GM12878 (cell line): ENCODE measurements at regions not wholly inside any gene's neighbourhood (a gene's known extent, or its start where the extent isn't known, plus 50 kb on each side); places are given as distances from the start of the nearest gene placed in this dataset.

ENCODE experiments used
- ATF2 ChIP-seq: IDR thresholded peaks from 2 replicates; pipeline ENCODE4 v1.6.1; 2012; ENCODE audit warnings: low read length, inconsistent platforms
- BCL11A ChIP-seq: IDR thresholded peaks from 2 replicates; pipeline ENCODE4 v1.6.1; 2011; ENCODE audit warnings: low read depth, low read length
- CREM ChIP-seq: IDR thresholded peaks from 2 replicates; pipeline ENCODE4 v1.6.1; 2014; ENCODE audit warnings: antibody characterized with exemption, low read depth
- ETV6 ChIP-seq, 2 experiments: fragments of 450-650 bp in 1 of 2; IDR thresholded peaks in 1 of 2; conservative IDR thresholded peaks in 1 of 2; 2 replicates each; pipeline ENCODE4 v1.6.1; 2014; ENCODE audit warnings: antibody characterized with exemption in 1 of 2, borderline replicate concordance in 1 of 2, low read depth in 1 of 2, mild to moderate bottlenecking in 1 of 2, moderate library complexity in 1 of 2
- FOXM1 ChIP-seq: IDR thresholded peaks from 2 replicates; pipeline ENCODE4 v1.6.1; 2012; ENCODE audit warnings: low read depth, mild to moderate bottlenecking, inconsistent platforms, low read length, moderate library complexity
- HDAC6 ChIP-seq: fragments of 200-600 bp; sonication (generic); IDR thresholded peaks from one replicate; pipeline ENCODE4 v1.8.0; 2017; ENCODE audit warnings: antibody characterized with exemption; ENCODE audit not compliant: unreplicated experiment
- IRF4 ChIP-seq: IDR thresholded peaks from 2 replicates; pipeline ENCODE4 v1.6.1; 2011; ENCODE audit warnings: low read depth, low read length
- KDM1A ChIP-seq: fragments of 200-600 bp; sonication (generic); IDR thresholded peaks from 2 replicates; pipeline ENCODE4 v1.6.1; 2016; ENCODE audit warnings: borderline replicate concordance
- MYC ChIP-seq: IDR thresholded peaks from 2 replicates; pipeline ENCODE4 v1.6.1; 2011; ENCODE audit warnings: mild to moderate bottlenecking, low read length, moderate library complexity, inconsistent platforms; ENCODE audit not compliant: insufficient read depth, insufficient replicate concordance, insufficient read length, severe bottlenecking
- NFIC ChIP-seq: IDR thresholded peaks from 2 replicates; pipeline ENCODE4 v1.6.1; 2012; ENCODE audit warnings: low read depth, mild to moderate bottlenecking, inconsistent platforms, low read length, moderate library complexity
- PAX8 ChIP-seq: fragments of 450-650 bp; IDR thresholded peaks from 2 replicates; pipeline ENCODE4 v1.6.1; 2017; ENCODE audit warnings: mild to moderate bottlenecking, moderate library complexity
- PML ChIP-seq: IDR thresholded peaks from 2 replicates; pipeline ENCODE4 v1.6.1; 2012; ENCODE audit warnings: low read length, inconsistent platforms
- POLR2A ChIP-seq: IDR thresholded peaks from 2 replicates; pipeline ENCODE4 v1.6.1; 2011; ENCODE audit warnings: low read depth, mild to moderate bottlenecking, low read length
- POU2F2 ChIP-seq: IDR thresholded peaks from 3 replicates; pipeline ENCODE4 v1.6.1; 2011; ENCODE audit warnings: low read depth, mild to moderate bottlenecking, low read length, borderline replicate concordance
- REST ChIP-seq: IDR thresholded peaks from 2 replicates; pipeline ENCODE4 v1.6.1; 2012; ENCODE audit warnings: mild to moderate bottlenecking, low read depth, low read length
- RUNX3 ChIP-seq: IDR thresholded peaks from 2 replicates; pipeline ENCODE4 v1.6.1; 2012; ENCODE audit warnings: low read length, inconsistent platforms
- SIX5 ChIP-seq: IDR thresholded peaks from 2 replicates; pipeline ENCODE4 v1.6.1; 2011; ENCODE audit warnings: mild to moderate bottlenecking, low read depth, low read length, moderate library complexity; ENCODE audit not compliant: severe bottlenecking
- SKIL ChIP-seq: fragments of 450-650 bp; IDR thresholded peaks from 2 replicates; pipeline ENCODE4 v1.6.1; 2017; ENCODE audit warnings: mild to moderate bottlenecking, low read depth, inconsistent platforms; ENCODE audit not compliant: poor library complexity, severe bottlenecking
- SP1 ChIP-seq: IDR thresholded peaks from one replicate; pipeline ENCODE4 v1.6.1; 2011; ENCODE audit warnings: low read depth, low read length
- STAT3 ChIP-seq: IDR thresholded peaks from 2 replicates; pipeline ENCODE4 v1.6.1; 2011; ENCODE audit warnings: low read depth, low read length, improper control_type of control experiment
- TAF1 ChIP-seq: IDR thresholded peaks from 2 replicates; pipeline ENCODE4 v1.6.1; 2011; ENCODE audit warnings: mild to moderate bottlenecking, low read depth, low read length, borderline replicate concordance
- TCF7 ChIP-seq: IDR thresholded peaks from 2 replicates; pipeline ENCODE4 v1.6.1; 2014; ENCODE audit warnings: antibody characterized with exemption, borderline replicate concordance
- YY1 ChIP-seq: IDR thresholded peaks from 2 replicates; pipeline ENCODE4 v1.6.1; 2011; ENCODE audit warnings: low read depth, mild to moderate bottlenecking, low read length
- TF ChIP-seq, protein P1 (sequence below): fragments of 450-650 bp; IDR thresholded peaks from 2 replicates; pipeline ENCODE4 v1.6.1; 2017; ENCODE audit warnings: low read depth, mild to moderate bottlenecking, moderate library complexity

GRCh38 chr1:221794079-221794670 is 52.3 kb upstream of the DUSP10 start (continued):
- no peak for TF ChIP-seq REST
- TF ChIP-seq SKIL: peak; percentile 6
- no peak for TF ChIP-seq MYC
- TF ChIP-seq POLR2A: no peak; the same call in 1 of the 2 replicates
- peak; percentile 98 for TF ChIP-seq RUNX3
- TF ChIP-seq TAF1: no peak
- no peak for TF ChIP-seq STAT3
- no peak for TF ChIP-seq KDM1A
- TF ChIP-seq FOXM1: peak; percentile 95
- peak; percentile 97 for TF ChIP-seq BCL11A
- TF ChIP-seq TCF7: no peak; the same call in 1 of the 2 replicates
- TF ChIP-seq SIX5: peak; percentile 19
- TF ChIP-seq HDAC6: no peak
- TF ChIP-seq PML: peak; percentile 52; the same call in 1 of the 2 replicates
- TF ChIP-seq, protein P1, sequence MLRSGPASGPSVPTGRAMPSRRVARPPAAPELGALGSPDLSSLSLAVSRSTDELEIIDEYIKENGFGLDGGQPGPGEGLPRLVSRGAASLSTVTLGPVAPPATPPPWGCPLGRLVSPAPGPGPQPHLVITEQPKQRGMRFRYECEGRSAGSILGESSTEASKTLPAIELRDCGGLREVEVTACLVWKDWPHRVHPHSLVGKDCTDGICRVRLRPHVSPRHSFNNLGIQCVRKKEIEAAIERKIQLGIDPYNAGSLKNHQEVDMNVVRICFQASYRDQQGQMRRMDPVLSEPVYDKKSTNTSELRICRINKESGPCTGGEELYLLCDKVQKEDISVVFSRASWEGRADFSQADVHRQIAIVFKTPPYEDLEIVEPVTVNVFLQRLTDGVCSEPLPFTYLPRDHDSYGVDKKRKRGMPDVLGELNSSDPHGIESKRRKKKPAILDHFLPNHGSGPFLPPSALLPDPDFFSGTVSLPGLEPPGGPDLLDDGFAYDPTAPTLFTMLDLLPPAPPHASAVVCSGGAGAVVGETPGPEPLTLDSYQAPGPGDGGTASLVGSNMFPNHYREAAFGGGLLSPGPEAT: peak; percentile 96
- TF ChIP-seq YY1: peak; percentile 9; the same call in 1 of the 2 replicates
- TF ChIP-seq NFIC: peak; percentile 95
- peak; percentile 82; the same call in 1 of the 3 replicates for TF ChIP-seq POU2F2
- TF ChIP-seq CREM: peak; percentile 87
- peak; percentile 78; the same call in 1 of the 2 replicates for TF ChIP-seq IRF4
- peak in 1 of 2 experiments; percentile 68; a peak in 2 of 4 replicates for TF ChIP-seq ETV6 (conservative IDR thresholded peaks at IDR 0.05 in 1 of 2, IDR thresholded peaks at IDR 0.05 in 1 of 2; ENCODE audit: borderline replicate concordance in 1 of 2, low read depth in 1 of 2)
- peak; percentile 97 for TF ChIP-seq ATF2
- TF ChIP-seq SP1: no peak
- TF ChIP-seq PAX8: no peak
